Medulla oblongata (tissue), 1 donor: ENCODE measurements at regions not wholly inside any gene's neighbourhood (a gene's known extent, or its start where the extent isn't known, plus 50 kb on each side); places are given as distances from the start of the nearest gene placed in this dataset.
"Not testable (repeated sequence)": the region's sequence is repeated elsewhere in the genome, so short reads cannot be mapped to it uniquely, and the experiment has no call there.

Experiments
- DNase-seq: peaks from one replicate; pipeline ENCODE4 v3.0.0-alpha.2; 2015; ENCODE audit errors: extremely low spot score

DNA sequence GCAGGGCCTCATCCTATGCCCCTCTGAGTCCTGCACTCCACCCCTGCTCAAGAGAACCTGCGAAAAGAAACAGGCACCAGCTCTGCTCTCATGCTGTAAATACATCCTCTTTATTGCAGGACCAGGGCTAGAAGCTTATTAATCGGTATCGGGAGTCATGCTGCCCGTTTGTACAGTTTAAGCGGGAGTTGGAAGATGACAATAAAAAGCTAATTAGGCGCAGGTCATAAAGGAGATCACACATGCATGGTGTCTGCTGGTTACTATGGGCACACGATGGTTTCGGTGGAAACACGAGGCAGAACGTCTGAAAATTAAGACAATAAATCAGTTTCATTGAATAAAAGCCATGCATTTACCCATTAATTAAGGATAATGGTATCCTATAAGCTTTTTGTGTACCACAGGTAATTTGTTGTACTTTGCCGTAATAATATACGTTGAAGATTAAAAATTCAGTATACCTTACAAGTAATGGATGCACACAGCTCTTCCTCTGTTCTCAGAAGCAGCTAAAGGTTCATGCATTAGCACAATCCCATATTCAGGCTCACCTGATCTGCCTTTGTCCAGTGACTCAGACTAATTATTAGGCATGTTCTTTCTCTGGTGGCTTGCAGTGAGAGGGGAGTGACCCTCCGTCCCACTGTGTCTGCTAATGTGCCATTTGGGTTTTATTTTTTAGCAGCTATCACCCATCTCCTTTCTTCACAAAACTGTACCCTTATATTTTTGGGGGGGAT is 406.0 kb downstream of the TSHZ3 start:
- no peak for DNase-seq

DNA sequence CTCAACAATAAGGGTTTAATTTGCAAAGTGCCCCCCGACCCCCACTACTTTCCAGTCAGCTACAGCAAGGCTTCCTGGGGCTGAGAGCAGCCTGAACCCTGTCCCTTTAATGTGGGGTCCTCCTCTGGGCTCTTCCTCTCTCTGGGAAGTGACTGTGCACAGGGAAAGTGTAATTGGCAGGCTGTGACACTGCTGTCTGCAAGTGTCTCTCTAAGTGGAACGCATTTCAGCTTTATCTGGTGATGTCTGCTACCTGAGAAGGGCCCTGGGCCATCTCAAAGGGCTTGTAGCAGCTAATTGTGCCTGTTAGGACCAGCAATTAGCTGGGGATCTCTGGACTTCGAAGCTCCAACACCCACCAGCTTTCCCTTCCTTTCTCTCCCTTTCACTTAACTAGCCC is 406.6 kb downstream of the TSHZ3 start:
- DNase-seq: no peak

DNA sequence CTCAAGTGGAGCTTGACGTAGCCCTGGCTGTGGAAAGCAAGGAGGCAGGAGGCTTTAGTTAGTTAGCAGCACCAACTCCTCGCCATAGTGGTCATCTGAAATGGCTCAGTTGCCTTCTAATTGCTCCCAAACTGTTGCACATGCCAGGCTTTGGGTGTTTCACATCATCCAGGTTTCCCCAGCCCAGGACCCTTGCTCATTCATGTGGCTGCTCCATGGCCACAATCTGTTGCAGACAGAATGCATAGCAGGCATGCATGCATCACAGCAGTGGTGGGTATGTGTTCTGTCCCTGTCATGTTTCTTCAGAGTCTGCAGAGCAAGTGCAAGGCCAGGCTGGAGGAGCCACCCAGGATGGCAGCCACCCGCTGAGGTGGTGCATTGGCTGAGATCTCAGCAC is 407.6 kb downstream of the TSHZ3 start:
- DNase-seq: no peak

DNA sequence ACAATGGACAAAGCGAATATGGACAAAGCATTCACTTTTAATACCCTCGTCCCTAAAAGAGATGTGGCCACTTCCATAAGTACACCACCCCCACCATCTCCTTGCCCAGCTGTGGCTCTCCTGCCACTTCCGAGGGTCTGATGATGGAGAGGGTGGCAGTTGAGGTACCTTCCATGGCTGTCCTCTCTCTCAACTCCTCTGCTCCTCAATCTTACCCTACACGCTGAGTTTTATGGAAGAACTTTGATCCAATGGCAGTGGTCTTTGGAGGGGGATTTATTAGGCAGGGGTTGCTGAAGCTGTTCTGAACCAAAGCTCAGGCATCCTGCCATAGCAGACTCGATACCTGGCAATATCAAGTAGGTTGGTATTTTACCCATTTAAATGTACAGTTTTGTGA is 413.0 kb downstream of the TSHZ3 start:
- DNase-seq: no peak

DNA sequence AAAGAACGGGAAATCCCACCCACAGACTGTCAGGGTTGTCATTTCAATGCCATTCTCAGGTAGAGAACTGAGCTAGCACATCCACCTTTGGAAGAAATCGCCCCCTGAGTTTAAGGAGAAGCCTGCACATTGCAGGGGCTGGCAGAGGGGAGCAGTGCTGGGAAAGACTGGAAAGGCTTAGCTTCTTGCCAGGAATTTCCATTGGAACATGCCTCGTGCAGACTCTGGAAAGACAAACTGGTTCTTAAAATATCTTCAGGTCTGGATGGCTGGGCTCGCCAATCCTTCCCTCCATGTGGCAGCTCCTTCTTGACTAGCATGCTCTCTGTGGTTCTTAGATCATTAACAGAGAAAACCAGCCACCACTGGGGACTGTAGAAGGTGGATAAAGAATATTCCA is 414.1 kb downstream of the TSHZ3 start:
- DNase-seq: no peak

DNA sequence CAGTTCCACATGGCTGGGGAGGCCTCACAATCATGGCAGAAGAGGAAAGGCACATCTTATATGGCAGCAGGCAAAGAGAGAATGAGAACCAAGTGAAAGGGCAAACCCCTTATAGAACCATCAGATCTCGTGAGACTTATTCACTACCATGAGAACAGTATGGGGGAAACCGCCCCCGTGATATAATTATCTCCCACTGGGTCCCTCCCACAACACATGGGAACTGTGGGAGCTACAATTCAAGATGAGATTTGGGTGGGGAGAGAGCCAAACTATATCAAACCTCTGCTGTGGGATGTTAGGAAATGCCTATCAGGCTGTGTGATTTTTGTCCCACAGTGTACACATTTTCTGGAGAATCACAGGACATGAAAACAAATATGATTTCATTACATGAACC is 415.8 kb downstream of the TSHZ3 start:
- DNase-seq: not testable (repeated sequence)

DNA sequence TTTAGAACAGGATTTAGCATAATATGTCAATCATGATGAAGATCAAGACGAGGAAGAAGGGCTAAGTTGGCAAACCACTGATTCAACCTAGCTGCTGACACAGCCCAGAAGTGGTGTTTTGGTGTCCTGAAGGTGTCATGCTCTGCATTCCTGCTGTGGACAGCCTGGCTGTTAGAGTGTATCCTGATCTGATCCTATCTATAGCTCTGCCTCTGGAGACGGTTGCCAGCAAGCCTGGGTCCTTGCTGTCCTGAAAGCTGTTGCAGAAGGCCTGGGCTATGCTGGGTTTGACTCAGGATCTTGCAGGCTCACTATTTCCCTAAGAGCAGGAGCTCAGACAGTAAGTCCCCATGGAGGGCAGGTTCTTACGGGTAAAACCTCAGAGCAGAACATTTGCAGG is 416.4 kb downstream of the TSHZ3 start:
- no peak for DNase-seq

DNA sequence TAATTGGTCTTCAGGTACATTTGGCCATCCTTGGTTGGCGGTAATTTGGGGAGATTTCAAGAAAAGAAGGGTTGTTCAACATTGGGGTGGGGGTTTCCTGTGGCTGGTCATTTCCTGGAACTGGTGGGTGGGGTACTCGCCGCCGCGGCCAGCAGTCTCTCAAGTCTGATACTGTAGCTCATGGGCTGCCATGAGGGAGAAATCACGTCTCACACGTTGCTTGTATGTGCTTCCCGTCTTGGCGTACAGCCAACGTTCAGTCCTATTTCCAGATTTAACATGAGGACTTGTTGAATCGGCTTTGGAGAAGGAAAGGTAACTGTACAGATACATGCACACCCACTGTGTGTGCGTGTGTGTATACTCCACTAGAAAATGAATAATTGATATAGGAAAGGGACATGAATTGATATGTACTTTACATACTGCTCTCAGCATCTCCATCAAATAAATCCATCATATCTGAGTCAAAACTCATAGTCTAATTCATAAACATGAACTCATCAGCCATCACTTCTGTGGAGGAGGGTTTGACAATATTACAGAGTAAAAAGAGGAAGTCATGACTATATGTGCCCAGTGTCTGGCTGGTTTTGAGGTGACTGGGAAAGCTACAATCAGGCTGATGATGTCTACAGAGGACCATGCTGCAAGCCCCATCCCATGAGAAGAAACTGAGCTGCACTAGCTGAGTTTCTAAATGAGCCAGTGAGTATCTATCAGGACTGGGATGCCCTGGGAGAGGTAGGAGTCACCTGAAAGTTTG is 418.1 kb downstream of the TSHZ3 start:
- peak; percentile 2 for DNase-seq

DNA sequence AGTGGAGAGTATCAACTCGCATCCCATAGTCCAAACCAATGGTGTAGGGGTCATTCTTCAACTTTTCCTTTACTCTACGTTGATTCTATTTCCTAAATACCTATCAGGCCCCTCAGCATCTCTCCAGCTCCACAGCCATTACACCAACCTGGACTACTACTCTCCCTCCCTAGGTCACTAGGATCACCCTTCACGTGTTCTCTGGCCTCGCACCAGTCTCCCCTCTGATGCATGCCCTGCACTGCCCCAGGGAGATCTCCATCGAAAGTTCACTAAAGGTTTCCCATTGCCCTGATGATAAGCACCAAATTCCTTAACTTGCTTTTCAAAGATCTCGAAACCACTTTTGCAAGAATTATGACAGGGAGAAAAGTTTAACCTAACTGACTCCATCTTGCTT is 421.5 kb downstream of the TSHZ3 start:
- DNase-seq: no peak

DNA sequence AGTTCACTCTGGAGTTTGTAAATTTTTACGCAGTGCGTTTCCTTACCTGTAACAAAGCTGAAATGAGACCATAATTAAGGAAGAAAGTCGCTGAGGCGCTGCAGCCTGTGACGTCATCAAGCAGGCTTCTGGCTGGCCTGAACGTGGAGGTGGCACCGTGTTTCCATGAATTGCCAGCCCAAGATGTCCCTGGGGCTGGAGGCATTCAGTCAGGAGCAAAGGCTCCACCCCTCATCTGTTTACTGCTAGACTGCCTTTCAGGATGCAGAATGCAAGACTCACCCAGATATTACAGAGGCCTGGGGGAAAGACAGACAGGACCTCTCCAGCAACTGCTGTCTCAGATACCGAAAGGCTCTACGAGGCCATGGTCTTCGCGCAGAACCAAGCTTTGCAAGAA is 424.6 kb downstream of the TSHZ3 start:
- DNase-seq: no peak

DNA sequence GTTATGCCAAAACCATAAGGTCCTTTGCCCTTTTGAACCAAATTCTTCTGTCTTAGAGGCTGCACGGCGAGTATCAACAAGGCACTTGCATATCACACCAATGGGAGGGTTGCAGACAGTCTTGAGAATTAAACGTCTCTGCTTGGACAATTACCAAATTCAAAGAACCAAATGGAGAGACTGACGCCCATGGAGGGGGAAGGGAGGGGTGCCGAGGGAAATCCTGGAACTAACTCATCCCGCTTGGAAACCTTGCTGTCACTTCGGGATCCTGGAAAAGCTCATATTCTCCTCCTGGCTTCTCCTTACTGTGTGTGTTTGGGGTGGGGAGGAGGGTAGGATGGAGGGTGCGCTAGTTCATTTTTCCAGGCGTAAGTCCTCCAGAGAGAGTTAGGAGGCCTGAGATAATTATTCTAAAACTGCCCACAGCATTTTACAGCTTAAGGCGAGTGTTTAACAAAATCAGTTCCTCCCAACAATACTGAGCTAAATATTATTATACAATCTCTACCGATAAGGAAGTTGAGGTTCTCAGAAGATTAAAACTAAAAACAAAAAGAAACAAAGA is 425.1 kb downstream of the TSHZ3 start:
- no peak for DNase-seq

DNA sequence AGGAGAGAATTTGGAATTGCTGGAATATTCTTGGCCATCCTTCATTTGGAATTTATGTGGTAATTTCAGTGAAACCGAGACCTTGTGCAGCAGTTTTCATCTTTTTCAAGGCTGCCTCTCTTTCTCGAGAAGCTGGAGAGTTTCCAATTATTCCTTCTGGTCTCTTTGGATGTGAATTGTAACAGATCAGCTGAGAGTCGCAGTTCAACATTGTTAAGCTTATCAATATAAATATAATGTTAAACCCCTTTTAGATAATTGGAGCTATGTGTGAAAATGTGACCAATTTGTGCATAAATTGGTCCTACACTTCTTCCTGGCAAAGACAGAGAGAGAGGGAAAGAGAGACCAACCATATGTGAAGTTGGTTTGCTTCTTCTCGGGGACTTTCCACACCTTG is 425.6 kb downstream of the TSHZ3 start:
- no peak for DNase-seq

DNA sequence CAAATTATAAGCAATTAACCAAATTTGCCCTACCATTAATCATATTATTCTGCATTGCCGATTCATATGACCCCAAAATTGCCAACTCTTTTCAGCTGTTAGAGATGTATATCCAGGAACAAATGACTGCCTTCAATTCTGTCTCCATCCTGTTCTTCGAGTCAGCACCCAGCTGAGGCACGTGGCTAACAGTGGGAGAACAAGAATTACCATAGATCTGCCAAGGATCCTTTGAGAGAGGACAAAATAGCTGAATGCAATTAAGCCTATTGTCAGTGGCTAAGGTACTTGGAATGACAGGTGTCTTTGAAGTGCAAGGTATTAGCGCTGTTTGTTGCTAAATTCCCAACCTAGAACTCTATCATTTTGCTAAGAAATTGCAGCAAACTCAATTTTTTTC is 426.1 kb downstream of the TSHZ3 start:
- no peak for DNase-seq

DNA sequence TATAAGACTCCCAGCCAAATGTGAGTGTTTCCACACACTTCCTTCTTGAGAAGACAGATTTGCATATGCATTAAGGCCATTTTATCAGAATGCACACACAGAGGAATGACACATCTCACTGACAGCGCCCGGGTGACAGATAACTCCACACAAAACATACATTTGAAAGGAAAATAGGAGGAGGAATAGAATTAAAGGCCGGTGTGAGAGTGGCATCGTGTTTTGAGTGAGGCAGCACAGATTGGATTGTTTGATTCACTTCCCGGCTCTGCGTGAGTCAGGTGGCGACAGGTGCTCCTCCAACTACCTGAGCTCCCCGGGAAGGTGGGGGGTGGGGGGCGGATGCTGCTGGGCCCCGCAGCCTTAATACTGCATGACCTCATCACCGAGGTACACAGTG is 429.0 kb downstream of the TSHZ3 start:
- no peak for DNase-seq

DNA sequence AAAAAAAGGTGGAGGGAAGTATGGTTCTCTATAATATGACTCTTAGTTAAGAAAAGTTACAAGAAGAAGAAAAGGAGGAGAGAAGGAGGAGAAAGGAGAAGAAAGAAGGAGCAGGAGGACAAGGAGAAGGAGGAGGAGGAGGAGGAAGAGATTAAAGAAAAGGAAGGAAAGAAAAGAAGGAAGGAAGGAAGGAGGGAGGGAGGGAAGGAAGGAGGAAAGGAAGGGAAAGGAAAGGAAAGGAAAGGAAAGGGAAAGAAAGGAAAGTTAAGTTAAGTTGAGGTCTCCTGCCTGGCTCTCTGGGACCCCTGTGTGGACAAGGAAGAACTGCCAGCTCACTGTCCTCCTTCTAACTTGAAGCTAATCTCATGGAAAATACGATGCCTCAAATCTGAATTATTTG is 429.5 kb downstream of the TSHZ3 start:
- no peak for DNase-seq

DNA sequence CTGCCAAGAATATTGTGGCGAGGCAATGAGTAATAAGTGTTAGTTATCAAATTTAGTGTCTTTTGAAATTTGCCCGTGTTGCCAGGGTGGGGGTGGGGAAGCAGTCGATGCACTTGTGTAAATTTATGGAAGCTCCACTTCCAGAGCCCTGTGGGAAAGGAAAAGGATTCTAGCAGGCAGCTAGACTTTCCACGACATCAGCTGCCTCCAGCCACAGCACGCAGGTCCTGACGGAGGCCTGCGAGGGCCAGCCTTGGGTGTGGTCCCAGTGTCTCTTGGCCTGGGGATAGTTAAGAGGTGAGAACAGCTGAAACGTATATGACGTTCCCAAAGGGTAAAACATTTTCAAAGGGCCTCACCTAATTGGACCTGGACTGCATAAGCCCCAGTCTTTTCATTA is 433.0 kb downstream of the TSHZ3 start:
- no peak for DNase-seq

DNA sequence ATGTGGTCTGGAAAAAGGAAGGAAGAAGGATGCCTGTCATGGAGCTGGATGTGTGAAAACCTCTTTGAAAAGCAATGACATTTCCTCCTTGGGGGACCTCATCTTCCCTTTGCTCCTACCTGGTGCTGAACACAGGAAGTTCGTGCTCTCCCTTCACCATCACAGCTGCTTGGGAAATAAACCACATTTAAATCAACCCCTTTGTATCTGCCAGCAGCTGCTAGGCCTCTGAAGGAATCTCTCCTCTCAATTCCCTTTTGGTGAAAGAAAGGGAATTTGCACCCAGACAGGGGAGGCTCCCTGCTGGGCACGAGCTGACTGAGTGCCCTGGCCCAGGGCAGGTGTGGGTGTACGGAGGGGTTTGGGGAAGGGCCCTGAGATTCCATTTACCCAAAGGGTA is 437.7 kb downstream of the TSHZ3 start:
- no peak for DNase-seq

DNA sequence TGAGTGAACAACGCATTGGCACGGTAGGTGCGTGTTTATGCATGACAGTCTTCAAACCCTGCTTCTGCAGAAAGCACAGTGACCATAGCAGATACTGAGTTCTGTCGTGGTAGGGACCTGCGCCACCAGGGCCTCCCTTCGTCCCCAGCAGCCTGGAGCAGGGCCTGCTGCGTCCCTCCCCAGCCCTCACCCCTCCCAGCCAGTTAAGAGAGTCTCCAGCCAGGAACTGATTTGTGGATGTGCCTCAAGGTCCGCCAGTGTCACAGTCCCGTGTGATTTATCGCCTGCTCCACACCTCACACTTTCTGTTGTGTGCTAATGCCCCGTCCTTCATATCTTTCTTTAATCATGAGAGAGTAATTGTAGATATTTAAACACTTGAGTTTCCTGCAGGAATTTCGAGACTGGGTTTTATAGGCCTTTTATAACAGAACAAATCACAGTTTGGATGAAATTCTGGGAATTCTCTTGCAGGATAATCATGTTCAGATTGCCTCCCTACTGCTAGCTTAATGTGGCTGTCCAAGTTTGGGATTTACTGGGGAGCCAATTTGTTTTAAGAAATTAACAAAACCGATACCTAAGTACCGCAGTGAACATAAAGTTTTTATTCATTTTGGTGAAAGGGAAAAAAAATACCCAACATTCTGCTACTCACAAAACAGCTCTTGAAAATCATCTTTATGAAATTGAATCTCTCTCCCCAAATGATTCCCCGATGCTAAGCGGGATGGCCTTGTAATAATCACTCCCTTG is 438.6 kb downstream of the TSHZ3 start:
- DNase-seq: no peak

DNA sequence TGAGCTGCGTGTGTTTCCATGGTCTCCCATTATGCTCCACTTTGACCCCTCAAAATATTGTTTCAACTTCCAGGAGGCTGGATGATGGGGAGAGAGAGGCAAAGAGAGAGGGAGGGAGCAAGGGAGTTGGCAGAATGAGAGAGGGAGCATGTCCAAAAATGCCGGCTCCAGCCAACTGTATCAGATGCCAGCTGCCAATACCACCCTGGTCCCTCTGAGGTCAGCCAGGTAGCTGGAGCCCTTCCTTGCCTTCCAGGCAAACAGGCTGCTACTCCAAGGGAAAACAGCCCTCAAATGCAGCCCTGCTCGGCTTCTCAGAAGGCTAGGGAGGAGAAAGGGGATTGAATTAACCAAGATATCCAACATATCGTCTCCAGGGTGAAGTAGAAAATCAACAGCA is 440.0 kb downstream of the TSHZ3 start:
- no peak for DNase-seq

DNA sequence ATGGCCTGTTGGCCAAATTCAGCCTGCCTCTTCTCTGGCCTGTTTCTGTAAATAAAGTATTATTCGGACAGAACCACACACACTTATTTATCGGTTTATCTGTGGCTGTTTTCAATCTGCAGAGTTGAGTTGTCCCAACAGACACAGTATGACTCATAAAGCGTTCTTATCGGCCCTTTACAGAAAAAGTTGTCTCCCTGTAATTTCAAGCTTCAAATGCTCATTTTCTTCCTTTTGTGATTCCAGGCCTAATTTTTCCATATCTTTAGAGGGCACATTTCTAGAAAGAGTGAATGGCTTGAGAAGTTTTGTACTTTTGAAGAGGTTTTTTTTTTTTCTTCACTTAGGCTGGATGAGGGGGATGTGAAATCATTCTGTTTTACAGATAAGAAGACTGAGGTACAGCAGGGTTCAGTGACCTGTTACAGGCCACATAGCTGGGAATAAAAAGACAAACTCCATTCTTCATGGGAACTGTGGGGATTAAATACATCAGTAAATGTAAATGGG is 440.9 kb downstream of the TSHZ3 start:
- no peak for DNase-seq

DNA sequence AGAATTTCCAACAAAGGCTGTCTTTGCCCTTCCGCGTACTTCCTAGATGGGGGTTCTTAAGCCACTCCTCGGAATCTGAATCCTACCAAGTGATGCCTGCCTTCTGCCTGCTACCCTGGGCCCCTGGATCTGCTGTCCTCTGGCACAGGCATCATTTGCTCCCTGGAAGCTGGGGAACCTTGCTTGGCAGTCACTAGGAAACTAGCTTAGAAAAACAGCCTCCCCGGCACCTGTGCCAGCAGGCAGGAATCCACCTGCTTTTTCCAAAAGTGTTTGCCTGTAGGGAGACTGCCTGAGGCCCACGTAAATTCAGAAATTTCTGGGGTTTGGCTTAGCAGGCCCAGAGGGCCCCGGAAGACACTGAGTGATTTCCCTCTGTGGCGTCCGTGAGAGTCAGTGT is 442.4 kb downstream of the TSHZ3 start:
- DNase-seq: no peak

DNA sequence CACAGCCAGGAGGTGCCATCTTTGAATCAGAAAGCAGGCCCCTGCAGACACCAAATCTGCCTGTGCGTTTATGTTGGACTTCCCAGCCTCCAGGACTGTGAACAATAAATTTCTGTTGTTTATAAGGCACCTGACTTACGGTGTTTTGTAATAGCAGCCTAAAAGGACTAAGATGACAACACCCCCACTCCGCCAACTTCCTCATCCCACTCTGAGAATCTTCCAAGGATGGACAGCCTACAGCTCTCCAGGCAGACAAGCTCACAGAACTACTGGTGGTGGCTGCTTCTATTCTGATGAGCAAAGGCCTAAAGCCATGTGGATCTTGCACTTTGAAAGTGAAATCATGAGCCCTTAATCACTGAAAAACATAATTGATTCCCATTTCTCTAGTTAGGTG is 449.2 kb downstream of the TSHZ3 start:
- DNase-seq: no peak
